HG02938 (cell line): ENCODE measurements at regions not wholly inside any gene's neighbourhood (a gene's known extent, or its start where the extent isn't known, plus 50 kb on each side); places are given as distances from the start of the nearest gene placed in this dataset.

Experiments used
- ATAC-seq: cut with Tn5 transposase; IDR thresholded peaks from one replicate; pipeline ENCODE4 v1.9.1; 2021; ENCODE audit warnings: mild to moderate bottlenecking, moderate library complexity; ENCODE audit not compliant: unreplicated experiment

DNA sequence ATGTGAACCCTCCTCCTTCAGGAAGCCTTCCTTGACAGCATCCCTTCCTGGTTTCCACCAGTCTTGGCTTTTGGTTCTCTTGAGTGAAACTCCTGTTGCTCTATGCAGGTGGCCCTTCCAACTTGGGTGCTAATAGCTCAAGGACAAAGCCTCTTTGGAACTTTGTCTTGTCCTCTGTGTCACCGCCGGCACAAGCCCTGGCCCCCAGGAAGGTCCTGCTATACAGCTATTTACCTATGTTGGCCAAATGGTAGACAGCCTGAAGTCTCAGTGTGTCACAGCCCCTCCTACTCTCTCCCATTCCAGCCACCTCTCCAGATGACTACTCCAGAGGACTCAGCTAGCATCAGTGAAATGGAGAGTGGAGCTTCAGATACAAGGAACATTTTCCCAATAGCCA is 94.7 kb upstream of the ZNF618 start:
- no peak for ATAC-seq

- ATAC-seq, result no peak
Observed at GRCh38 chr9:113781896-113782295, 94.2 kb upstream of the ZNF618 start.

GRCh38 chr9:113783475-113783874 is 92.6 kb upstream of the ZNF618 start:
- ATAC-seq, result no peak

GRCh38 chr9:113785334-113785733 is 90.8 kb upstream of the ZNF618 start:
- no peak for ATAC-seq

- ATAC-seq, result no peak
Observed at GRCh38 chr9:113786071-113786470, 90.0 kb upstream of the ZNF618 start.

GRCh38 chr9:113787871-113788270 is 88.2 kb upstream of the ZNF618 start:
- ATAC-seq, result no peak

- ATAC-seq, result no peak
Observed at GRCh38 chr9:113788616-113789330, 87.3 kb upstream of the ZNF618 start.

DNA sequence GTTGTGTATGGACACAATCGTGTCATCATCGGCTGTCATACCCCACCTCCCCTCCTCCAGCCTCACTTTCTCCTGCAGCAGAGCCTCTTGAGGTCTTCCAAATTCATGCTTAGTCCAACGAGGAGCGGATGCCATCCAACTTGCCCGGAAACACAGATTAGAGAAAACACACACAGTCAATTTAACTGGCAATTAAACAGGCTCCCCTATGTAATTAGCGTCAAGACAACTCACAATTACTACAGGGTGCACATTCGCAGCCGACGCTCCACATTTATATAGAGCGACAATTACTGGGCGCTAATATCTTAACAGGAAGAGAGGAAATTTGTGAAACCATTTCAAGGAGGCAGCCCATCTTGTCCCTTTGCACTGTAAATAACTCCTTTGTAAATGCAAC is 86.0 kb upstream of the ZNF618 start:
- ATAC-seq, result no peak

DNA sequence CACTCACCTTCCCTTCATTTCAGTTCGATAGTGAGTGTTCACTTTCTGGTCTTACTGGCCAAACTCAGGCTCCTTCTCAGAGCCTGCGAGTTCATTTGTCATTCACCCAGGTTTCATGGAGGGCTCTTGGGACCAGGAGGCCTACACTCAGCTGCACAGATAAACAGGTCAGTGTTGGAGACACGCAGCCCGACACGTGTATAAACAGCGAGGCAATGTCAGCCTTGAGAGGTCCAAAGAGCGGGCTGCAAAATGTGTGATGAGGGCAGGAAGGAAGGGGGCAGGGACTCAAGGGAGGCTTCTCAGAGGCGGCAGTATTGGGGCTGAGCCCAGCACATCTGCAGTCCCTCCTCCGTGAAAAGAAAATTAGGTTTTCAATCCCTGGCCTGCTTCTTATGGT is 82.6 kb upstream of the ZNF618 start:
- ATAC-seq, result no peak

DNA sequence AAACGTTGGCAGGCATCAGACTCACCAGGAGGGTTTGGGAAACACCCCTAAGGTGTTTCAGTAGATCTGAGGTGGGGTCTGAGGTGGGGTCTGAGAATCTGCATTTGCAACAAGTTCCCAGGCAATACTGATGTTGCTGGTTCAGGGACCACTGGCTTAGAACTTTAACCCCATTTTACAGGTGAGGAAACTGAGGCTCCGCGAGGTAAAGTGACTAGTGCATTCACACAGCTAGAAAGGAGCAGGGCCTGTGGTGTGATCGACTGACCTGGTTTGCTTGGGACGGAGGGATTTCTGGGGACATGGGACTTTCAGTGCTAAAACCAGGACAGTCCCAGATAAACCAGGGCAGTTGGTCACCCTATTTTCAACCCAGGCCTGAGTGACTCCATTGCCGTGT is 81.4 kb upstream of the ZNF618 start:
- ATAC-seq, result no peak

DNA sequence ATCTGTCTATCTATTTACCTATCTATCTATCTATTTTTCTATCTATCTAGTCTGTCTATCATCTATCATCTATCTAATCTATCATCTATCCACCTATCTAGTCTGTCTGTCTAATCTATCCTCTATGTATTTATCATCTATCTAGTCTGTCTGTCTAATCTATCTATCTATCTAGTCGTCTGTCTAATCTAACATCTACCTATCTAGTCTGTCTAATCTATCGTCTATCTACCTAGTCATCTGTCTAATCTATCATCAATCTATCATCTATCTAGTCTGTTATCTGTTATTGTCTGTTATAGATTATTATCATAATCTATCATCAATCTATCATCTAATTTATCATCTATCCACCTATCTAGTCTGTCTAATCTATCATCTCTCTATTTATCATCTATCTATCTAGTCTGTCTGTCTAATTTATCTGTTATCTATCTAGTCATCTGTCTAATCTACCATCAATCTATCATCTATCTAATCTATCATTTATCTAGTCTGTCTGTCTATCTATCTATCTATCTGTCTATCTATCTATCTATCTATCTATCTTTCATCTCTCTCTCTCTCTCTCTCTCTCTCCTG is 80.2 kb upstream of the ZNF618 start:
- no peak for ATAC-seq

DNA sequence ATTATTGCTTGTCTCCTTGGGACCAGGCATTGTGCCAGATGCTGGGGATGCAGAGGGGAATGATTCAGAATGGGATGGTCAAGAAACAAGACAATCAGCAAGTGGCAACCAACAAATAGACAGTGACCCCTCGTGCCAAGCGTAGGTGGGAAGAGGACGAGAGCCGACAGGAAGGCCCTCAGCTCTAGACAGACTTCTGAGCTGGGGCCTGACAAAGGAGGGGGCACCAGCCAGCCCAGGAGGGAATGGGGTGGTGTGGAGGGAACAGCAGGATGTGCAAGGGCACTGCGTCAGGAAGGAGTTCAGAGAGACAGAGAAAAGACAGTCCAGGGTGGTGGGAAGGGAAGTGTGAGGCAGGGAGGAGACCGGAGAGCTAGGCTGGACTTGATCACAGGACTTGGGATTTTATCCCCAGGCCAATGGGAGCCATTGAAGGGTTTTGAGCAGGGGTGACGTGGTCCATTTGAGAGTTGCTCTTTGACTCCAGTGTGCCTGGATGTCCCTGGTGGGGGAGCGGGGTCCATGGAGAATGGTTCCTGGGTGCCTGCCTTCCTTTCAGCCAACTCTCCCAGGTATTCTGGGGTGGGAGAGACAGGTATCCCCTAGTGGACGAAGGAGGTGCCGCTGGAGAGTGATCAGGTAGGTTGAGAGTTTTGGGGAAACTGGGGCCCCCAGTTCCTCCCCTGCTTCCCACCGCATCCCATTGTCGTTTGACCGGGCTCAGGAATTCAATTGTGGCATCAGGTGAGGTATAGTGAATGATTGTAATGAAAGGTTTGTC is 79.3 kb upstream of the ZNF618 start:
- no peak for ATAC-seq

DNA sequence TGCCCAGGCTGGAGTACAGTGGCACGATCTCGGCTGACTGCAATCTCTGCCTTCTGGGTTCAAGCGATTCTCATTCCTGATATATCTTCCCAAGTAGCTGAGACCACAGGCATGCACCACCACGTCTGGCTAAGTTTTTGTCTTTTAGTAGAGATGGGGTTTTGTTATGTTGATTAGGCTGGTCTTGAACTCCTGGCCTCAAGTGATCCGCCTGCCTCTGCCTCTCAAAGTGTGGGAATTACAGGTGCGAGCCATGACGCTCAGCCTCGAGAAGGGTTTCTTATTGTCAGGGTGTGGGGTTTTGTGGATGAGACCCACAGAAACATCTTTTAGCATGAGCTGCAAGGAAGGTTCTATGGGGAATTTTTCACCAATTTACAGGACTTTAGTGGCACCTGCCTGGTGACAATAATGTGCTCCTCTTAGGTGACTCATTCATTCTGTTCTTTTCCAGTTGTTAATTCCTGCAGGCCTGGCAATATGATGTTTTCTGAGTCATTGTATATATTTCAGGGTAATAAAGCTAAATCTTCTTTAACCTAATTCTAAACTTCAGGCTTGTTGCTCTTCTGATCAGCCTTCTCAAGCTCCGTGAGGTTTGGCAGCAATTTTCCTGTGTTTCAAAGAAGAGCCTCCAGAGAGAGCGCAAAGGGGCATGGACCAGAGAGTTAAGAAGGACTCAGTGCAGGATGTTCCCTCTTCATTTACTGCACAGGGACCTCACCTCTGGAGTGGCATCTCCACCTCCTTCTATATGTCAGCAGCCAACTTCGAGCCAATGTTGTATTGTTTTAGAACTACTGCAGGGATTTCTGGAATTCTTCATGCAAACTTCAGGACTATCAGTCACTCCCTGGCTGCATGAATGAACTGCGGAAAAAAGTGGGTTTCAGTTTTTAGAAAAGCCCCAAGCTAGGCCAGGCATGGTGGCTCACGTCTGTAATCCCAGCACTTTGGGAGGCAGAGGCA is 77.8 kb upstream of the ZNF618 start:
- ATAC-seq, result no peak

- no peak for ATAC-seq
Observed at GRCh38 chr9:113800276-113800675, 75.8 kb upstream of the ZNF618 start.

GRCh38 chr9:113803811-113804589 is 72.1 kb upstream of the ZNF618 start:
- no peak for ATAC-seq

- no peak for ATAC-seq
Observed at GRCh38 chr9:113805486-113806132, 70.5 kb upstream of the ZNF618 start.

GRCh38 chr9:113807173-113808061 is 68.7 kb upstream of the ZNF618 start:
- ATAC-seq, result no peak
